PFSK-1 (cell line): ENCODE measurements at regions not wholly inside any gene's neighbourhood (a gene's known extent, or its start where the extent isn't known, plus 50 kb on each side); places are given as distances from the start of the nearest gene placed in this dataset.

Experiments
- FOXP2 ChIP-seq: optimal IDR thresholded peaks from 2 replicates; pipeline ENCODE3; 2011; ENCODE audit warnings: borderline replicate concordance, control low read depth, inconsistent platforms; ENCODE audit not compliant: insufficient read depth; ENCODE audit errors: extremely low read length, extremely low read depth
- POLR2AphosphoS5 ChIP-seq: IDR thresholded peaks from 2 replicates; pipeline ENCODE4 v1.6.1; 2012; ENCODE audit warnings: low read depth, mild to moderate bottlenecking, control low read depth, low read length, moderate library complexity
- SIN3A ChIP-seq: IDR thresholded peaks from 2 replicates; pipeline ENCODE4 v1.6.1; 2012; ENCODE audit warnings: mild to moderate bottlenecking, low read length, moderate library complexity, borderline replicate concordance; ENCODE audit not compliant: insufficient read depth
- TAF1 ChIP-seq: IDR thresholded peaks from 2 replicates; pipeline ENCODE4 v1.6.1; 2012; ENCODE audit warnings: low read length, control low read depth, borderline replicate concordance; ENCODE audit not compliant: insufficient read depth
- TF ChIP-seq, protein P1 (sequence below), 2 experiments: IDR thresholded peaks; 2 replicates each; pipeline versions ENCODE4 v1.6.1 to v1.8.0; 2011 to 2012; ENCODE audit warnings: low read depth in 2 of 2, low read length in 2 of 2, control low read depth in 1 of 2, inconsistent platforms in 1 of 2, mild to moderate bottlenecking in 1 of 2, moderate library complexity in 1 of 2; ENCODE audit not compliant: insufficient read depth in 1 of 2

GRCh38 chr6:19042420-19042819, 655.3 kb downstream of the RNF144B start:
- TF ChIP-seq, protein P1, sequence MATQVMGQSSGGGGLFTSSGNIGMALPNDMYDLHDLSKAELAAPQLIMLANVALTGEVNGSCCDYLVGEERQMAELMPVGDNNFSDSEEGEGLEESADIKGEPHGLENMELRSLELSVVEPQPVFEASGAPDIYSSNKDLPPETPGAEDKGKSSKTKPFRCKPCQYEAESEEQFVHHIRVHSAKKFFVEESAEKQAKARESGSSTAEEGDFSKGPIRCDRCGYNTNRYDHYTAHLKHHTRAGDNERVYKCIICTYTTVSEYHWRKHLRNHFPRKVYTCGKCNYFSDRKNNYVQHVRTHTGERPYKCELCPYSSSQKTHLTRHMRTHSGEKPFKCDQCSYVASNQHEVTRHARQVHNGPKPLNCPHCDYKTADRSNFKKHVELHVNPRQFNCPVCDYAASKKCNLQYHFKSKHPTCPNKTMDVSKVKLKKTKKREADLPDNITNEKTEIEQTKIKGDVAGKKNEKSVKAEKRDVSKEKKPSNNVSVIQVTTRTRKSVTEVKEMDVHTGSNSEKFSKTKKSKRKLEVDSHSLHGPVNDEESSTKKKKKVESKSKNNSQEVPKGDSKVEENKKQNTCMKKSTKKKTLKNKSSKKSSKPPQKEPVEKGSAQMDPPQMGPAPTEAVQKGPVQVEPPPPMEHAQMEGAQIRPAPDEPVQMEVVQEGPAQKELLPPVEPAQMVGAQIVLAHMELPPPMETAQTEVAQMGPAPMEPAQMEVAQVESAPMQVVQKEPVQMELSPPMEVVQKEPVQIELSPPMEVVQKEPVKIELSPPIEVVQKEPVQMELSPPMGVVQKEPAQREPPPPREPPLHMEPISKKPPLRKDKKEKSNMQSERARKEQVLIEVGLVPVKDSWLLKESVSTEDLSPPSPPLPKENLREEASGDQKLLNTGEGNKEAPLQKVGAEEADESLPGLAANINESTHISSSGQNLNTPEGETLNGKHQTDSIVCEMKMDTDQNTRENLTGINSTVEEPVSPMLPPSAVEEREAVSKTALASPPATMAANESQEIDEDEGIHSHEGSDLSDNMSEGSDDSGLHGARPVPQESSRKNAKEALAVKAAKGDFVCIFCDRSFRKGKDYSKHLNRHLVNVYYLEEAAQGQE (IDR thresholded peaks at IDR 0.05; ENCODE audit: insufficient read depth in 1 of 2, low read depth in 2 of 2, low read length in 2 of 2) = no peak
- no peak for TF ChIP-seq POLR2AphosphoS5
- no peak for TF ChIP-seq TAF1
- no peak for TF ChIP-seq FOXP2
- TF ChIP-seq SIN3A = no peak
